ENCODE measurements at regions not wholly inside any gene's neighbourhood (a gene's known extent, or its start where the extent isn't known, plus 50 kb on each side); places are given as distances from the start of the nearest gene placed in this dataset.

DNA sequence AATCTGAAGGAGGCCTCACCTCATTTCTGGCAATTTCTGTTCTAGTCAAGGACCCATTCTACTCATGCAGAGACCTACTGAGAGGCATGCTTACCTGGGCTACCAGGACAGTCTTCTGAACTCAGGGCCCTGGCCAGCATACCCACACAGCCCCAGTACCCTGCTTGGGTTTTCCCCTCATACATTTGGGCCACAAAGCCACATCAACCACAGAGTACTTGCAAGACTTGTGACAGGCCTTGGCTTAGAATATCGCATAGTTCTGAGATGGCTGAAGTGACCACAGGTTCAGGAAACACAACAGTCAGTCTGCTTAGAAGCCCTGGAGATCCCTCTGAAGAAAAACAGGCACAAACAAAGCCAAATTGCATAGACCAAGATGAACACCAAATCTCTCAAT is 758.8 kb upstream of the CDH9 start:
- H3K36me3 ChIP-seq (ENCODE audit: insufficient read depth, low read length) = no peaks in the 10 kb centered on the region
- no peaks in the 10 kb centered on the region for H3K79me2 ChIP-seq (ENCODE audit: low read length)
- no peaks in the 10 kb centered on the region for H3K4me1 ChIP-seq (ENCODE audit: low read length)
- H4K20me1 ChIP-seq (ENCODE audit: insufficient read depth, low read depth, low read length) = no peaks in the 10 kb centered on the region
- no peaks in the 10 kb centered on the region for H3K27me3 ChIP-seq (ENCODE audit: low read length)
- no peak for DNase-seq
- no peak overlapping the region for H3K4me3 ChIP-seq (ENCODE audit: low read length)
- no peak overlapping the region for H3K9ac ChIP-seq (ENCODE audit: low read length)
- H3K4me2 ChIP-seq (ENCODE audit: low read depth, low read length, poor library complexity, severe bottlenecking) = no peak overlapping the region
- no peak overlapping the region for H3K27ac ChIP-seq (ENCODE audit: low read length)
- H3K9me2 ChIP-seq (replicated peaks; ENCODE audit: insufficient read depth, low read length) = no peaks in the 10 kb centered on the region
- no peak overlapping the region for H2AFZ ChIP-seq (ENCODE audit: low read length)
- peaks cover 10% of the 10 kb centered on the region; the same call in 1 of the 2 replicates for H3K9me3 ChIP-seq (ENCODE audit: low read length)

DNA sequence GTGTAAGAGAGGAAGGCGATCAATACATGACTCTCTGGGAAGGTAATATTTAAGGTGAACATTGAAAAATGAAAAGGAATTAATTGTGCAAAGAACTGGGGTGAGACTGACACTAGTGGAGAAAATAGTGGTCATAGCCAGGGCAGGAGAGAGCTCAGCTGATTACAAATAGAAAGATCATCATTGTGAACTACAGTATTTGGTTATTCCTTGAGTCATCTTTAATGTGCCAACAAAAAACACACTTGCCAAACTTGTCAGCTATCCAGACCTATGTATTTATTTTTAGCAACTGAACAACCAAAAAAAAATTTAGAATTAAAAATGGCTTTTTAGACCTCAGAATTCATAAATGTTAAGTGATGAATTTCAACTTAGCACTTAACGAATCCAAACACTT is 749.8 kb upstream of the CDH9 start:
- Histone ChIP-seq H3K9ac (ENCODE audit: low read length) (no peak overlapping the region), H3K36me3 (ENCODE audit: insufficient read depth, low read length) (no peaks in the 10 kb centered on the region), H2AFZ (ENCODE audit: low read length) (0 out of 2 replicates have a peak overlapping the region, but pooled peaks have one; percentile 35), H3K27ac (ENCODE audit: low read length) (no peak overlapping the region), H3K9me3 (ENCODE audit: low read length) (no peaks in the 10 kb centered on the region; the same call in 1 of the 2 replicates), H3K79me2 (ENCODE audit: low read length) (no peaks in the 10 kb centered on the region), H3K4me2 (ENCODE audit: low read depth, low read length, poor library complexity, severe bottlenecking) (no peak overlapping the region), H3K9me2 (replicated peaks; ENCODE audit: insufficient read depth, low read length) (no peaks in the 10 kb centered on the region), H3K4me1 (ENCODE audit: low read length) (no peaks in the 10 kb centered on the region), H3K4me3 (ENCODE audit: low read length) (no peak overlapping the region), H4K20me1 (ENCODE audit: insufficient read depth, low read depth, low read length) (no peaks in the 10 kb centered on the region), H3K27me3 (ENCODE audit: low read length) (no peaks in the 10 kb centered on the region)
- no peak for DNase-seq

DNA sequence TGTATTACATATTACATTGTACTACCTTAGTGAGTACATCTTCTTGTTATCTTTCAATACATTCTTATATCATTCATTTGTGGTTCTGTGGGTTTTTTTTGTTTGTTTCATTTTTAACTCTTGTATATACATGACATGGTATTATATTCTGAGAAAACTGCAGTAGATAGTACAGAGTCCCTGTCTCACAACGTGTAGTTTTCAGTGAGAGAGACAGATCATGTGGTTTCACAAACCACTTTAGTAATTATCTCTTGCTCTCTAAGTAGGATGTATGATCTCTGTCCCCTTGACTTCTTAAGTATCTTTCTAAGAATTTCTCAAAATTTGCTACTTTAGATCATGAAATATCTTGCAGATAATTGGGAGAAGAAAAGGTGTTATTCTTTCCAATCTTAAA is 745.9 kb upstream of the CDH9 start:
- Histone ChIP-seq H3K4me2 (ENCODE audit: low read depth, low read length, poor library complexity, severe bottlenecking) (no peak overlapping the region), H3K4me3 (ENCODE audit: low read length) (no peak overlapping the region), H3K27me3 (ENCODE audit: low read length) (no peaks in the 10 kb centered on the region), H2AFZ (ENCODE audit: low read length) (no peak overlapping the region), H3K9ac (ENCODE audit: low read length) (no peak overlapping the region), H3K27ac (ENCODE audit: low read length) (no peak overlapping the region), H4K20me1 (ENCODE audit: insufficient read depth, low read depth, low read length) (no peaks in the 10 kb centered on the region), H3K79me2 (ENCODE audit: low read length) (no peaks in the 10 kb centered on the region), H3K9me3 (ENCODE audit: low read length) (no peaks in the 10 kb centered on the region; the same call in 1 of the 2 replicates), H3K9me2 (replicated peaks; ENCODE audit: insufficient read depth, low read length) (no peaks in the 10 kb centered on the region), H3K36me3 (ENCODE audit: insufficient read depth, low read length) (no peaks in the 10 kb centered on the region), H3K4me1 (ENCODE audit: low read length) (no peaks in the 10 kb centered on the region)
- no peak for DNase-seq

DNA sequence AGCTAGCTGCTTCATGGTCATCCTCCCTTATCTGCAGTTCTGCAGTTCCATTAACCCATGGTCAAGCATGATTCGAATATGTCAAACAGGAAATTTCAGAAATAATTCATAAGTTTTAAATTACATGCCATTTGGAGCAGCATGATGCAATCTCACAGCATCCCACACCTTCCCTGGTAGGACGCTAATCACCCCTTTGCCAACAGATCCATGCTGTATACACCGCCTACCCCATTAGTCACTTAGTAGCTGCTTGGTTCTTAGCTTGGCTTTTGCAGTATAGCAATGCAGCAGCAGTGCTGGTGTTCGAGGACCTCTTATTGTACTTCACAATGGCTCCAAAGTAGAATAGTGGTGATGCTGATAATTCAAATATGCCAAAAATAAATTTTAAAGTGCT is 739.7 kb upstream of the CDH9 start:
- no peaks in the 10 kb centered on the region for H3K9me2 ChIP-seq (replicated peaks; ENCODE audit: insufficient read depth, low read length)
- no peaks in the 10 kb centered on the region for H4K20me1 ChIP-seq (ENCODE audit: insufficient read depth, low read depth, low read length)
- H3K4me1 ChIP-seq (ENCODE audit: low read length) = no peaks in the 10 kb centered on the region
- no peak overlapping the region for H3K4me3 ChIP-seq (ENCODE audit: low read length)
- no peak overlapping the region for H3K4me2 ChIP-seq (ENCODE audit: low read depth, low read length, poor library complexity, severe bottlenecking)
- no peak overlapping the region for H3K27ac ChIP-seq (ENCODE audit: low read length)
- no peaks in the 10 kb centered on the region for H3K27me3 ChIP-seq (ENCODE audit: low read length)
- no peak overlapping the region for H3K9ac ChIP-seq (ENCODE audit: low read length)
- peak; percentile 41 for DNase-seq
- no peaks in the 10 kb centered on the region for H3K9me3 ChIP-seq (ENCODE audit: low read length)
- no peaks in the 10 kb centered on the region for H3K79me2 ChIP-seq (ENCODE audit: low read length)
- peak overlapping the region; percentile 21; the same call in 1 of the 2 replicates for H2AFZ ChIP-seq (ENCODE audit: low read length)
- no peaks in the 10 kb centered on the region for H3K36me3 ChIP-seq (ENCODE audit: insufficient read depth, low read length)

DNA sequence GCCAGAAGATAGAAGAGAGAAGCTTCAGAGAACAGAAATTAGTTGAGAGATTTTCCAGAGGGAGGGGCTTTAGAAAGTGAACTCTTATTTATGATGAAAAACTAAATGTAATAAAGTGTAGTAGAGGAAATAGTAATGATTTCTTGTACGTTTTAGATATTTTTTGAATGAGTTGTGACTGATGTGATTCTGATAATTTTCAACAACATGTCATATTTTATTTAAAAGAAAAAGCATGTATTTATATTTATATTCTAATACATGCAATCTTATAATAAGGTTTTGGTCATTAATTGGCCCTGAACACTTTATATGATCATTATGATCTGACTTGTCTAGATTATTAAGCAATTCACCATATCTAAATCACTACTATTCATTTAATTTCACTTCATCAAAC is 735.2 kb upstream of the CDH9 start:
- no peaks in the 10 kb centered on the region for H3K9me2 ChIP-seq (replicated peaks; ENCODE audit: insufficient read depth, low read length)
- no peaks in the 10 kb centered on the region for H3K36me3 ChIP-seq (ENCODE audit: insufficient read depth, low read length)
- no peak overlapping the region for H3K27ac ChIP-seq (ENCODE audit: low read length)
- no peaks in the 10 kb centered on the region for H3K79me2 ChIP-seq (ENCODE audit: low read length)
- H4K20me1 ChIP-seq (ENCODE audit: insufficient read depth, low read depth, low read length) = no peaks in the 10 kb centered on the region
- H2AFZ ChIP-seq (ENCODE audit: low read length) = no peak overlapping the region
- H3K27me3 ChIP-seq (ENCODE audit: low read length) = no peaks in the 10 kb centered on the region
- H3K4me2 ChIP-seq (ENCODE audit: low read depth, low read length, poor library complexity, severe bottlenecking) = no peak overlapping the region
- no peaks in the 10 kb centered on the region for H3K9me3 ChIP-seq (ENCODE audit: low read length)
- H3K4me1 ChIP-seq (ENCODE audit: low read length) = no peaks in the 10 kb centered on the region
- H3K9ac ChIP-seq (ENCODE audit: low read length) = no peak overlapping the region
- H3K4me3 ChIP-seq (ENCODE audit: low read length) = no peak overlapping the region
- no peak for DNase-seq

DNA sequence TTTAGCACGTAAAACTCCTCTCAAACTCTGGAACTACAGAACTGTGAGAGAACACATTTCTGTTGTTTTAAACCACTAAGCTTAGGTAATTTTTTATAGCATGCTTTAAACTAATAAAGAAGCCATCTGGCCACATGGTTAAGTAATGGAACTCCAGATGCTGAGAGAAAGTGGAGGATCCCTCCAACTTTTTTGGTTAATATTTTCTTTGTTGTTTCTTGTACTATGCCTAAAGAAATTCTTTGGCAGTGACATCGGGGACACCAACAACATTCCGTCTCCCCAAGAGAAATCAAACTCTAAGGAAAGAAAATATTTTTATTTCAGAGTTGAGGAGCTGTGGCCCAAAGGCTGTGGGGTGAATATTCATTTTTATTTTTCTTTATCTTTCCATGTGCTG is 734.8 kb upstream of the CDH9 start:
- H3K9me3 ChIP-seq (ENCODE audit: low read length) = no peaks in the 10 kb centered on the region
- H3K27me3 ChIP-seq (ENCODE audit: low read length) = no peaks in the 10 kb centered on the region
- no peaks in the 10 kb centered on the region for H3K79me2 ChIP-seq (ENCODE audit: low read length)
- H3K36me3 ChIP-seq (ENCODE audit: insufficient read depth, low read length) = no peaks in the 10 kb centered on the region
- H3K4me3 ChIP-seq (ENCODE audit: low read length) = no peak overlapping the region
- H2AFZ ChIP-seq (ENCODE audit: low read length) = 0 out of 2 replicates have a peak overlapping the region, but pooled peaks have one; percentile 38
- H3K4me1 ChIP-seq (ENCODE audit: low read length) = no peaks in the 10 kb centered on the region
- no peak overlapping the region for H3K9ac ChIP-seq (ENCODE audit: low read length)
- H3K4me2 ChIP-seq (ENCODE audit: low read depth, low read length, poor library complexity, severe bottlenecking) = no peak overlapping the region
- no peak for DNase-seq
- H3K27ac ChIP-seq (ENCODE audit: low read length) = no peak overlapping the region
- no peaks in the 10 kb centered on the region for H3K9me2 ChIP-seq (replicated peaks; ENCODE audit: insufficient read depth, low read length)
- no peaks in the 10 kb centered on the region for H4K20me1 ChIP-seq (ENCODE audit: insufficient read depth, low read depth, low read length)

DNA sequence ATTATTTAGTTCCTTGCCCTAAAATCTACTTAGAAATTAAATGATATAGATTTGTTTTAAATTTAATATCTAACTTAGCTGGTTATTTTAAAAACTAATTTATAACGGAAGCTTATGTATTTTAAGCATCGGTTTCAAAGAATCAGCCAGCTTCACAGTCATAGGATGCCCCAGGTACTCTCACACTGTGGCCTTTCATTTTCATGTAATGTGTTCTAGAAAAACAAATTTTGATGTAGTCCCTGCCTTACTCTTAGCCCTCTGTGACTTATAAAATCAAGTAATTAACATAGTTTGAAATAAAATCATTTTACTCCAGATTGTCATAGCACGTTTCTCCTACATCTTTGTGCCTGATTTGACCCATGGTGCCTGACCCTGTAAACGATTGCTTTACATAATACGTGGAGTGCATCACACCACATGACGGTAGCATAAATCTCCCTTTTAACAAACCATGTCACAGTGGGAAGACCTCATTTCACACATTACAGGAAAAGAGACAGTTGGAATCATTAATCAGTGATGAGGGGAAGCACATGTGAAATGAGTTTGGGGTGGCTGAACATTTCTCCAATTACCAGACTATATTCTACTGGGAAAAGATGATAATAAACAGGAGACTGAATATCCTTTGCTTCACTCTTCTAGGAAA is 731.5 kb upstream of the CDH9 start:
- H4K20me1 ChIP-seq (ENCODE audit: insufficient read depth, low read depth, low read length) = no peaks in the 10 kb centered on the region
- H3K4me3 ChIP-seq (ENCODE audit: low read length) = no peak overlapping the region
- H3K27ac ChIP-seq (ENCODE audit: low read length) = no peak overlapping the region
- no peak overlapping the region for H3K4me2 ChIP-seq (ENCODE audit: low read depth, low read length, poor library complexity, severe bottlenecking)
- H3K9ac ChIP-seq (ENCODE audit: low read length) = no peak overlapping the region
- H3K27me3 ChIP-seq (ENCODE audit: low read length) = no peaks in the 10 kb centered on the region
- H3K36me3 ChIP-seq (ENCODE audit: insufficient read depth, low read length) = no peaks in the 10 kb centered on the region
- H3K4me1 ChIP-seq (ENCODE audit: low read length) = no peaks in the 10 kb centered on the region
- no peaks in the 10 kb centered on the region for H3K9me2 ChIP-seq (replicated peaks; ENCODE audit: insufficient read depth, low read length)
- no peak overlapping the region for H2AFZ ChIP-seq (ENCODE audit: low read length)
- no peaks in the 10 kb centered on the region for H3K79me2 ChIP-seq (ENCODE audit: low read length)
- no peaks in the 10 kb centered on the region for H3K9me3 ChIP-seq (ENCODE audit: low read length)
- DNase-seq = no peak

DNA sequence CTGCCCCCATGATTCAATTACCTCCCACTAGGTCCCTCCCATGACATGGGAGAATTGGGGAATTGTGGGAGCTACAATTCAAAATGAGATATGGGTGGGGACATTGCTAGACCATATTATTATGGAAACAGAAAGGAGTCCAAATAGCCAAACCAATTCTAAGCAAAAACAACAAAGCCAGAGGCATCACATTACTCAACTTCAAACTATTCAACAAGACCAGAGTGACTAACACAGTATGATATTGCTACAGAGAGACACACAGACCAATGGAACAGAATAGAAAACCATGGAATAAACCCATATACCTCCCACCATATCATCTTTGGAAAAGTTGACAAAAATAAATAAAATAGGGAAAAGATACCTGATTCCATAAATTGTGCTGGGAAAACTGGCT is 710.5 kb upstream of the CDH9 start:
- Histone ChIP-seq H3K79me2 (ENCODE audit: low read length) (no peaks in the 10 kb centered on the region), H2AFZ (ENCODE audit: low read length) (no peak overlapping the region), H3K9me3 (ENCODE audit: low read length) (peaks cover 7% of the 10 kb centered on the region; the same call in 1 of the 2 replicates), H3K4me3 (ENCODE audit: low read length) (no peak overlapping the region), H3K36me3 (ENCODE audit: insufficient read depth, low read length) (no peaks in the 10 kb centered on the region), H3K4me2 (ENCODE audit: low read depth, low read length, poor library complexity, severe bottlenecking) (no peak overlapping the region), H4K20me1 (ENCODE audit: insufficient read depth, low read depth, low read length) (no peaks in the 10 kb centered on the region), H3K27ac (ENCODE audit: low read length) (no peak overlapping the region), H3K9ac (ENCODE audit: low read length) (no peak overlapping the region), H3K9me2 (replicated peaks; ENCODE audit: insufficient read depth, low read length) (no peaks in the 10 kb centered on the region), H3K4me1 (ENCODE audit: low read length) (no peaks in the 10 kb centered on the region), H3K27me3 (ENCODE audit: low read length) (no peaks in the 10 kb centered on the region)
- no peak for DNase-seq

Measured in Karpas-422 (cell line).